ENCODE measurements at regions not wholly inside any gene's neighbourhood (a gene's known extent, or its start where the extent isn't known, plus 50 kb on each side); places are given as distances from the start of the nearest gene placed in this dataset.

DNA sequence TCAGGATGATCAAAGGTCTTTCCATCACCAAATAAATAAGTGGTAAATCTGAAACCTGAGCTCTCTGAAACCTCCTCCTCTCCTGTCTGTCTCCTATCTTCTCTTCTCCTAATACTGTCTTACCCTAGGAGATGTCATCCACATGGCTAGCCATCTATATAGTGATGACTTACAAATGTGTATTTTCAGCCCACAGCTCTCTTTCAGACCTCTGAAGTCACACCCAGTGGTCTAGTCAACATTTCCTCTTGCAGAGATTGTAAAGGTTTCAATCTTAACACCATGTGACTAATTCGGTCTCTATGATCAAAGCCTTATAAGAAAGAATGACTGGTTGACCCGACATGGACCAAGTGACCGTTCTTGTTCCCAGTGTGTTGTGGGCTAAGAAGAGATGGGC lies 63.1 kb upstream of the DPT start:
- Histone ChIP-seq H3K4me1 (peaks cover 31% of the 10 kb centered on the region), H3K36me3 (ENCODE audit: control insufficient read depth, insufficient read depth, low read length) (no peaks in the 10 kb centered on the region), H3K4me3 (ENCODE audit: low read depth, low read length) (no peak overlapping the region), H3K27me3 (replicated peaks; ENCODE audit: control insufficient read depth, insufficient read depth, low read length) (no peaks in the 10 kb centered on the region), H3K9me3 (peaks cover 12% of the 10 kb centered on the region; the same call in 1 of the 2 replicates)
- no peak overlapping the region for H3K4me3 Mint-ChIP-seq (ENCODE audit: unreplicated experiment)
- H3K36me3 Mint-ChIP-seq (ENCODE audit: insufficient read depth, unreplicated experiment), result no peaks in the 10 kb centered on the region
- TF ChIP-seq, protein P1, sequence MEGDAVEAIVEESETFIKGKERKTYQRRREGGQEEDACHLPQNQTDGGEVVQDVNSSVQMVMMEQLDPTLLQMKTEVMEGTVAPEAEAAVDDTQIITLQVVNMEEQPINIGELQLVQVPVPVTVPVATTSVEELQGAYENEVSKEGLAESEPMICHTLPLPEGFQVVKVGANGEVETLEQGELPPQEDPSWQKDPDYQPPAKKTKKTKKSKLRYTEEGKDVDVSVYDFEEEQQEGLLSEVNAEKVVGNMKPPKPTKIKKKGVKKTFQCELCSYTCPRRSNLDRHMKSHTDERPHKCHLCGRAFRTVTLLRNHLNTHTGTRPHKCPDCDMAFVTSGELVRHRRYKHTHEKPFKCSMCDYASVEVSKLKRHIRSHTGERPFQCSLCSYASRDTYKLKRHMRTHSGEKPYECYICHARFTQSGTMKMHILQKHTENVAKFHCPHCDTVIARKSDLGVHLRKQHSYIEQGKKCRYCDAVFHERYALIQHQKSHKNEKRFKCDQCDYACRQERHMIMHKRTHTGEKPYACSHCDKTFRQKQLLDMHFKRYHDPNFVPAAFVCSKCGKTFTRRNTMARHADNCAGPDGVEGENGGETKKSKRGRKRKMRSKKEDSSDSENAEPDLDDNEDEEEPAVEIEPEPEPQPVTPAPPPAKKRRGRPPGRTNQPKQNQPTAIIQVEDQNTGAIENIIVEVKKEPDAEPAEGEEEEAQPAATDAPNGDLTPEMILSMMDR (IDR thresholded peaks at IDR 0.05; ENCODE audit: insufficient read depth in 1 of 2, low read depth in 1 of 2, low read length in 1 of 2, severe bottlenecking in 1 of 2, unreplicated experiment in 1 of 2), result no peak
- BruUV-seq (replicated peaks), result no TSS peak
- POLR2A ChIA-PET, result no interaction called here
- CTCF ChIA-PET, result no interaction called here
- no peak overlapping the region for H3K27ac Mint-ChIP-seq (ENCODE audit: unreplicated experiment)
- peaks cover 45% of the 10 kb centered on the region for H3K4me1 Mint-ChIP-seq (ENCODE audit: low read depth, unreplicated experiment)
- peaks cover 32% of the 10 kb centered on the region for H3K9me3 Mint-ChIP-seq (ENCODE audit: unreplicated experiment)
- intact Hi-C loops (cut with micrococcal nuclease; ENCODE audit: unreplicated experiment), result no loop called here
- DNase-seq, result no peak
- no peaks in the 10 kb centered on the region for H3K27me3 Mint-ChIP-seq (ENCODE audit: insufficient read depth, unreplicated experiment)

DNA sequence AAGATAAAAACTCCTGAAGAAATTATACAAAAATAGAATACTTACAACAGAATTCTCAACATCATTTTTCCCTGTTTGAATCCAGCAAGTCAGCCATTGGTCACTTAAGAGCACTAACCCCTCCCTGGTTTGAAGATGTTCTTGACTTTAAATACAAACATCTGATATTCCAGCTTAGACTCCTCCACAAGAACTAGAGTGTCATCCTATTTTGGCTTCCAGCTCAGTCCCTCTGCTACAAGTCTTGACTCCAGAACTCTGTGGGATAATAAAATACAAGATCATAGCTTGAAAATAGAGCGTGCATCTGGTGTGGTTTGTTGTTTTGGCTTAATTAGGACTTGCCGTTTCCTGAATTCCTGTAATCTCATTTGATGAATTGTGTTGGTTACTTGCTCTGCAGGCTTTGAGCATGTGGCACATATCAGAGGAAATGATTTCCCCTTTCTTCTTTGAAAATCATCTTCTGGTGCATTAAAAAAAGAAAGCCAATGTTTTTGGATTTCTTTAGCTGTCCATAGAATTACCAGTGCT lies 63.7 kb upstream of the DPT start:
- H3K4me1 ChIP-seq, result peaks cover 31% of the 10 kb centered on the region
- Mint-ChIP-seq H3K36me3 (ENCODE audit: insufficient read depth, unreplicated experiment) (no peaks in the 10 kb centered on the region), H3K4me3 (ENCODE audit: unreplicated experiment) (no peak overlapping the region), H3K27ac (ENCODE audit: unreplicated experiment) (no peak overlapping the region), H3K4me1 (ENCODE audit: low read depth, unreplicated experiment) (peaks cover 45% of the 10 kb centered on the region), H3K27me3 (ENCODE audit: insufficient read depth, unreplicated experiment) (no peaks in the 10 kb centered on the region), H3K9me3 (ENCODE audit: unreplicated experiment) (peaks cover 32% of the 10 kb centered on the region)
- no peak for DNase-seq
- H3K4me3 ChIP-seq (ENCODE audit: low read depth, low read length), result no peak overlapping the region
- POLR2A ChIA-PET, result interaction anchor here (0.6 kb wide), 1 partner anchor 317 kb away, joined by 4 read pairs; no protein-coding TSS in a partner anchor
- TF ChIP-seq, protein P1 (IDR thresholded peaks at IDR 0.05; ENCODE audit: insufficient read depth in 1 of 2, low read depth in 1 of 2, low read length in 1 of 2, severe bottlenecking in 1 of 2, unreplicated experiment in 1 of 2), result no peak
- H3K36me3 ChIP-seq (ENCODE audit: control insufficient read depth, insufficient read depth, low read length), result no peaks in the 10 kb centered on the region
- H3K9me3 ChIP-seq, result peaks cover 12% of the 10 kb centered on the region; the same call in 1 of the 2 replicates
- CTCF ChIA-PET, result interaction anchor here (0.7 kb wide), 1 partner anchor 556 kb away, joined by 3 read pairs; no protein-coding TSS in a partner anchor
- BruUV-seq (replicated peaks), result no TSS peak
- intact Hi-C loops (cut with micrococcal nuclease; ENCODE audit: unreplicated experiment), result loop anchor here (1.0 kb wide), 2 partner anchors 9 to 42 kb away; no protein-coding TSS in a partner anchor
- H3K27me3 ChIP-seq (replicated peaks; ENCODE audit: control insufficient read depth, insufficient read depth, low read length), result no peaks in the 10 kb centered on the region

DNA sequence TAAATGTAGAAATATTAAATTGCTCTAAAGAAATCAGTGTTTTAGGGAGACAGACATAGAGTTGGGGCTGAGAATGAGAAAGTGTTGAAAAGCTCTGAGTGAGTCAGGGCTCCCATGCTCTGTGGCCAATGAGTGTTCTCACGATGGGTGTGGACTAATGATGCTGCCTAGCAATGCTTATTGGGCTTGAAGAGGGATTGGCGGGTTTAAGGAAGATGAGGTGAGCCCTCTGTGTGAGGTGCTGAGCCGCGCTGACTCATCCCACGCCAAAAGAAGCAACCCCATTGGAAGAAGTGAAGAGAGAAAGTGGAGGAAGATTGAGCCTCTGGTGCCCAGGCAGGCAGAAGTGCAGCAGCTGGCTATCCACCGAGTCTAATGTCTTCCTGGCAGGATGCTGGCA lies 65.1 kb upstream of the DPT start:
- no TSS peak for BruUV-seq (replicated peaks)
- Mint-ChIP-seq H3K27ac (ENCODE audit: unreplicated experiment) (peak overlapping the region; percentile 17), H3K9me3 (ENCODE audit: unreplicated experiment) (peaks cover 39% of the 10 kb centered on the region), H3K4me1 (ENCODE audit: low read depth, unreplicated experiment) (peaks cover 50% of the 10 kb centered on the region), H3K4me3 (ENCODE audit: unreplicated experiment) (no peak overlapping the region), H3K36me3 (ENCODE audit: insufficient read depth, unreplicated experiment) (no peaks in the 10 kb centered on the region), H3K27me3 (ENCODE audit: insufficient read depth, unreplicated experiment) (no peaks in the 10 kb centered on the region)
- Histone ChIP-seq H3K4me1 (peaks cover 36% of the 10 kb centered on the region), H3K4me3 (ENCODE audit: low read depth, low read length) (no peak overlapping the region), H3K36me3 (ENCODE audit: control insufficient read depth, insufficient read depth, low read length) (no peaks in the 10 kb centered on the region), H3K27me3 (replicated peaks; ENCODE audit: control insufficient read depth, insufficient read depth, low read length) (no peaks in the 10 kb centered on the region), H3K9me3 (peaks cover 12% of the 10 kb centered on the region)
- TF ChIP-seq, protein P1 (IDR thresholded peaks at IDR 0.05; ENCODE audit: insufficient read depth in 1 of 2, low read depth in 1 of 2, low read length in 1 of 2, severe bottlenecking in 1 of 2, unreplicated experiment in 1 of 2), result no peak
- ChIA-PET POLR2A (no interaction called here), CTCF (no interaction called here)
- intact Hi-C loops (cut with micrococcal nuclease; ENCODE audit: unreplicated experiment), result no loop called here
- DNase-seq, result no peak

Data from Caco-2 (cell line).